HG03378 (cell line): ENCODE measurements at regions not wholly inside any gene's neighbourhood (a gene's known extent, or its start where the extent isn't known, plus 50 kb on each side); places are given as distances from the start of the nearest gene placed in this dataset.
"Not testable (repeated sequence)": the region's sequence is repeated elsewhere in the genome, so short reads cannot be mapped to it uniquely, and the experiment has no call there.

Source experiments
- ATAC-seq: cut with Tn5 transposase; IDR thresholded peaks from one replicate; pipeline ENCODE4 v1.9.1; 2021; ENCODE audit warnings: mild to moderate bottlenecking, moderate library complexity; ENCODE audit not compliant: unreplicated experiment

GRCh38 chr3:176262071-176262470 is 935.2 kb downstream of the TBL1XR1 start:
- no peak for ATAC-seq

- no peak for ATAC-seq
These were observed 950.1 kb downstream of the TBL1XR1 start for GRCh38 chr3:176247191-176247590.

- ATAC-seq = no peak
These were observed 977.3 kb downstream of the TBL1XR1 start for GRCh38 chr3:176219970-176220369.

- ATAC-seq = no peak
These were observed 982.5 kb downstream of the TBL1XR1 start for GRCh38 chr3:176214758-176215157.

GRCh38 chr3:176213314-176213713 is 984.0 kb downstream of the TBL1XR1 start:
- ATAC-seq = not testable (repeated sequence)

- no peak for ATAC-seq
These were observed 988.4 kb downstream of the TBL1XR1 start for GRCh38 chr3:176208915-176209314.

GRCh38 chr3:176208283-176208682 is 989.0 kb downstream of the TBL1XR1 start:
- ATAC-seq = no peak

- ATAC-seq = no peak
These were observed 990.5 kb downstream of the TBL1XR1 start for GRCh38 chr3:176206809-176207208.

- no peak for ATAC-seq
These were observed 994.6 kb downstream of the TBL1XR1 start for GRCh38 chr3:176202652-176203051.

- ATAC-seq = no peak
These were observed 1004.1 kb downstream of the TBL1XR1 start for GRCh38 chr3:176193032-176193730.

- no peak for ATAC-seq
These were observed 1006.5 kb downstream of the TBL1XR1 start for GRCh38 chr3:176190755-176191154.

- no peak for ATAC-seq
These were observed 1014.1 kb downstream of the TBL1XR1 start for GRCh38 chr3:176183181-176183580.

- no peak for ATAC-seq
These were observed 1023.2 kb downstream of the TBL1XR1 start for GRCh38 chr3:176174060-176174459.

- ATAC-seq = no peak
These were observed 1024.8 kb downstream of the TBL1XR1 start for GRCh38 chr3:176172492-176172891.

GRCh38 chr3:176167272-176167671 is 1030.0 kb downstream of the TBL1XR1 start:
- ATAC-seq = no peak

- no peak for ATAC-seq
These were observed 1036.3 kb downstream of the TBL1XR1 start for GRCh38 chr3:176160997-176161396.

GRCh38 chr3:176159796-176160195 is 1037.5 kb downstream of the TBL1XR1 start:
- ATAC-seq = no peak

- no peak for ATAC-seq
These were observed 1042.3 kb downstream of the TBL1XR1 start for GRCh38 chr3:176155012-176155411.

GRCh38 chr3:176149567-176149966 is 1047.7 kb downstream of the TBL1XR1 start:
- ATAC-seq = no peak

GRCh38 chr3:176147251-176147650 is 1050.0 kb downstream of the TBL1XR1 start:
- no peak for ATAC-seq

GRCh38 chr3:176141837-176142236 is 1055.4 kb downstream of the TBL1XR1 start:
- no peak for ATAC-seq

- ATAC-seq = no peak
These were observed 1076.8 kb downstream of the TBL1XR1 start for GRCh38 chr3:176120507-176120906.

GRCh38 chr3:176119826-176120225 is 1077.5 kb downstream of the TBL1XR1 start:
- no peak for ATAC-seq
